Testis (tissue), 2 donors: ENCODE measurements at regions not wholly inside any gene's neighbourhood (a gene's known extent, or its start where the extent isn't known, plus 50 kb on each side); places are given as distances from the start of the nearest gene placed in this dataset.
"Not testable (repeated sequence)": the region's sequence is repeated elsewhere in the genome, so short reads cannot be mapped to it uniquely, and the experiment has no call there.

Source experiments
- POLR2A ChIP-seq: fragments of 450-650 bp; IDR thresholded peaks from one replicate; pipeline ENCODE4 v1.6.1; 2017; ENCODE audit warnings: antibody characterized with exemption, mild to moderate bottlenecking, moderate library complexity
- TF ChIP-seq, protein P1 (sequence below), 3 experiments: fragments of 450-650 bp in 2 of 3; fragments of 200-600 bp in 1 of 3; sonication (generic) in 1 of 3; IDR thresholded peaks; one replicate each; pipeline ENCODE4 v1.5.1; 2016 to 2019; ENCODE audit warnings: antibody characterized with exemption in 3 of 3, mild to moderate bottlenecking in 2 of 3, moderate library complexity in 1 of 3

DNA sequence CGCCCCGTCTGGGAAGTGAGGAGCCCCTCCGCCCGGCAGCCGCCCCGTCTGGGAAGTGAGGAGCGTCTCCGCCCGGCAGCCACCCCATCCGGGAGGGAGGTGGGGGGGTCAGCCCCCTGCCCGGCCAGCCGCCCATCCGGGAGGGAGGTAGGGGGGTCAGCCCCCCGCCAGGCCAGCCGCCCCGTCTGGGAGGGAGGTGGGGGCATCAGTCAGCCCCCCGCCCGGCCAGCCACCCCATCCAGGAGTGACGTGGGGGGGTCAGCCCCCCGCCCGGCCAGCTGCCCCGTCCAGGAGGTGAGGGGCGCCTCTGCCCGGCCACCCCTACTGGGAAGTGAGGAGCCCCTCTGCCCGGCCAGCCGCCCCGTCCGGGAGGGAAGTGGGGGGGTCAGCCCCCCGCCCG, 297.5 kb upstream of the DYNLRB2 start:
- TF ChIP-seq, protein P1, sequence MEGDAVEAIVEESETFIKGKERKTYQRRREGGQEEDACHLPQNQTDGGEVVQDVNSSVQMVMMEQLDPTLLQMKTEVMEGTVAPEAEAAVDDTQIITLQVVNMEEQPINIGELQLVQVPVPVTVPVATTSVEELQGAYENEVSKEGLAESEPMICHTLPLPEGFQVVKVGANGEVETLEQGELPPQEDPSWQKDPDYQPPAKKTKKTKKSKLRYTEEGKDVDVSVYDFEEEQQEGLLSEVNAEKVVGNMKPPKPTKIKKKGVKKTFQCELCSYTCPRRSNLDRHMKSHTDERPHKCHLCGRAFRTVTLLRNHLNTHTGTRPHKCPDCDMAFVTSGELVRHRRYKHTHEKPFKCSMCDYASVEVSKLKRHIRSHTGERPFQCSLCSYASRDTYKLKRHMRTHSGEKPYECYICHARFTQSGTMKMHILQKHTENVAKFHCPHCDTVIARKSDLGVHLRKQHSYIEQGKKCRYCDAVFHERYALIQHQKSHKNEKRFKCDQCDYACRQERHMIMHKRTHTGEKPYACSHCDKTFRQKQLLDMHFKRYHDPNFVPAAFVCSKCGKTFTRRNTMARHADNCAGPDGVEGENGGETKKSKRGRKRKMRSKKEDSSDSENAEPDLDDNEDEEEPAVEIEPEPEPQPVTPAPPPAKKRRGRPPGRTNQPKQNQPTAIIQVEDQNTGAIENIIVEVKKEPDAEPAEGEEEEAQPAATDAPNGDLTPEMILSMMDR (IDR thresholded peaks at IDR 0.05): not testable (repeated sequence)
- TF ChIP-seq POLR2A: not testable (repeated sequence)
